Progenitor cell of endocrine pancreas (in vitro differentiated cells): ENCODE measurements at regions not wholly inside any gene's neighbourhood (a gene's known extent, or its start where the extent isn't known, plus 50 kb on each side); places are given as distances from the start of the nearest gene placed in this dataset.

ENCODE experiments used
- DNase-seq: peaks from one replicate; pipeline ENCODE4 v3.0.0; 2021; ENCODE audit warnings: low spot score; ENCODE audit not compliant: unreplicated experiment
- H3K27ac Mint-ChIP-seq: 2 replicates; pipeline ENCODE4 v1.8.0; 2021; ENCODE audit warnings: mild to moderate bottlenecking, moderate library complexity, mixed read lengths
- H3K27me3 Mint-ChIP-seq: 2 replicates; pipeline ENCODE4 v1.8.0; 2021; ENCODE audit warnings: mixed read lengths
- H3K36me3 Mint-ChIP-seq: 2 replicates; pipeline ENCODE4 v1.8.0; 2022; ENCODE audit warnings: mixed read lengths; ENCODE audit not compliant: insufficient read depth
- H3K4me1 Mint-ChIP-seq: 2 replicates; pipeline ENCODE4 v1.8.0; 2021; ENCODE audit warnings: low read depth, mixed read lengths
- H3K4me3 Mint-ChIP-seq: 2 replicates; pipeline ENCODE4 v1.8.0; 2021; ENCODE audit warnings: low read depth, mild to moderate bottlenecking, moderate library complexity, mixed read lengths
- H3K9me3 Mint-ChIP-seq: 2 replicates; pipeline ENCODE4 v1.8.0; 2021; ENCODE audit warnings: low read depth, mixed read lengths
- CTCF ChIP-seq: fragments of 200-600 bp; sonication (generic); IDR thresholded peaks from one replicate; pipeline ENCODE4 v1.5.0; 2021; ENCODE audit warnings: antibody characterized with exemption, mild to moderate bottlenecking; ENCODE audit not compliant: unreplicated experiment

- Mint-ChIP-seq H3K27ac (no peak overlapping the region), H3K4me1 (peaks cover 20% of the 10 kb centered on the region), H3K27me3 (no peaks in the 10 kb centered on the region), H3K36me3 (peaks cover 34% of the 10 kb centered on the region), H3K4me3 (no peak overlapping the region), H3K9me3 (peaks cover 22% of the 10 kb centered on the region)
- no peak for DNase-seq
- no peak for TF ChIP-seq CTCF
Measured at GRCh38 chr6:46072866-46073265, 56.9 kb upstream of the ENPP4 start.

GRCh38 chr6:46078294-46078693 is 51.5 kb upstream of the ENPP4 start:
- TF ChIP-seq CTCF: no peak
- Mint-ChIP-seq H3K27ac (peak overlapping the region; percentile 33), H3K36me3 (peaks cover 8% of the 10 kb centered on the region), H3K9me3 (no peaks in the 10 kb centered on the region), H3K27me3 (no peaks in the 10 kb centered on the region), H3K4me1 (peaks cover 57% of the 10 kb centered on the region), H3K4me3 (peak overlapping the region; percentile 69)
- no peak for DNase-seq

- H3K36me3 Mint-ChIP-seq: peaks cover 9% of the 10 kb centered on the region
- H3K27me3 Mint-ChIP-seq: no peaks in the 10 kb centered on the region
- peaks cover 54% of the 10 kb centered on the region for H3K4me1 Mint-ChIP-seq
- DNase-seq: no peak
- peak overlapping the region; percentile 89 for H3K27ac Mint-ChIP-seq
- peak overlapping the region; percentile 68 for H3K4me3 Mint-ChIP-seq
- no peaks in the 10 kb centered on the region for H3K9me3 Mint-ChIP-seq
- no peak for TF ChIP-seq CTCF
Measured at GRCh38 chr6:46079061-46079460, 50.7 kb upstream of the ENPP4 start.
